Central memory CD8-positive, alpha-beta T cell (primary cell): ENCODE measurements at regions not wholly inside any gene's neighbourhood (a gene's known extent, or its start where the extent isn't known, plus 50 kb on each side); places are given as distances from the start of the nearest gene placed in this dataset.

ENCODE experiments used
- ATAC-seq: fragments of 150-1000 bp; cut with Tn5 transposase; replicated peaks from 2 replicates; pipeline ENCODE4 v1.10.0; 2022; ENCODE audit warnings: mild to moderate bottlenecking, moderate FRiP score, moderate number of reproducible peaks; ENCODE audit not compliant: poor library complexity, severe bottlenecking; ENCODE audit errors: extremely low read depth
- DNase-seq, 2 donors: peaks; one replicate each; pipeline ENCODE4 v3.0.0; 2021; ENCODE audit warnings: low spot score in 2 of 2
- H3K27ac Mint-ChIP-seq: one replicate; pipeline ENCODE4 v1.8.0; 2022; ENCODE audit warnings: low read depth, mild to moderate bottlenecking, moderate library complexity, mixed read lengths
- H3K27me3 Mint-ChIP-seq: one replicate; pipeline ENCODE4 v1.8.0; 2022; ENCODE audit warnings: mixed read lengths
- H3K36me3 Mint-ChIP-seq: one replicate; pipeline ENCODE4 v1.8.0; 2022; ENCODE audit warnings: mild to moderate bottlenecking, moderate library complexity, mixed read lengths; ENCODE audit not compliant: insufficient read depth
- H3K4me1 Mint-ChIP-seq: one replicate; pipeline ENCODE4 v1.8.0; 2022; ENCODE audit warnings: mixed read lengths
- H3K4me3 Mint-ChIP-seq: one replicate; pipeline ENCODE4 v1.8.0; 2022; ENCODE audit warnings: mild to moderate bottlenecking, moderate library complexity, mixed read lengths
- H3K9me3 Mint-ChIP-seq: one replicate; pipeline ENCODE4 v1.8.0; 2022; ENCODE audit warnings: mixed read lengths

DNA sequence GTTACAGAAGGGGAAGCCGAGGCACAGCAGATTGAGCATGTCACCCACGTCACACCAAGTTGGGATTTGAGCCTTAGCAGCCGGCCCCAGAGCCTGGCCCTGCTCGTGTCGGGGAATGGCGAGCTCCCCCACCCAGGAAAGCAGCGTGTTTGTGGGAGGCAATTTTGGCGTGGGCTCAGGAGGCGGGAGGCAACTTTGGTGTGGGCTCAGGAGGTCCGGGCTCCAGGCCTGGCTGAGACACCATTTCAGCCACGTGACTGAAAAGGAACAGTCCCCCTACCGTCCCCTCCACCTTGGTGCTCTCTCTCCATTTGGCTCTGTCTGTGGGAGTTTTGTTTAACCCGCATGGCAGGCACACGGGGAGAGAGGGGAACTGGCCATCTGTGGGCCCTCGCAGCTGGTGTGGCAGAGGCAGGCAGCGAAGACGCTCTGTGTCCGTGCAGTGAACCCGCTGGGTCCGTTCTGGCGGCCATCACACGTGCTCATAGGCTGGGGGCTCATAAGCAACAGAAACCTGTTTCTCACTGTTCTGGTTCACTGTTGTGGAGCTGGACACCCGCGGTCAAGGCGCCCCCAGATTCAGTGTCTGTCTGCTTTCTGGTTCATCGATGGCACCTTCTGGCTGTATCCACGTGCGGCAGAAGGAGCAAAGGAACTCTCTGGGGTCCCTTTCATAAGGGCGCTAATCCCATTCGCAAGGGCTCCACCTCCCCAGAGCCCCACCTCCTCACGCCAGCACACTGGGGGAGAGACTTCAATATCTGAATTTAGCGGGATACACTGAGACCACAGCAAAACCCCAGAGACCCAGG lies 110.2 kb downstream of the CRYAA start:
- DNase-seq = no peak
- Mint-ChIP-seq H3K4me1 (no peaks in the 10 kb centered on the region), H3K4me3 (no peak overlapping the region), H3K27ac (no peak overlapping the region), H3K9me3 (no peaks in the 10 kb centered on the region), H3K36me3 (peaks cover 3% of the 10 kb centered on the region), H3K27me3 (peaks cover 34% of the 10 kb centered on the region)
- no peak for ATAC-seq

DNA sequence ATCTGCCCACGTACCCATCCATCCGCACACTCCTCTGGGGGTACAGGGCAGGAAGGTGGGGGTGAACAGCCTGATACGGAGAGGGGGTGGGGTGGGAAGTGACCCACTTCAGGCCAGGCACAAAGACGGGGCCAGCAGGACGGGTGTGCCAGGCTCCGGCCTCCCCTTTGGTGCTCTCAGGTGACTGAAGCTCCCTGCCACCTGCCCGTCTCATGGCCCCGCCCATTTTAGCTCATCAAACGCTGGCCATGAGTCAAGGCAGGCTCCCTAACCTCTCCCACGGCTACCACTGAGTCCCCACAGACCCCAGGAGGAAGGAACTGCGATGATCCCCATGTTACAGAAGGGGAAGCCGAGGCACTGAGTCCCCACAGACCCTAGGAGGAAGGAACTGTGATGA lies 109.6 kb downstream of the CRYAA start:
- no peaks in the 10 kb centered on the region for H3K9me3 Mint-ChIP-seq

DNA sequence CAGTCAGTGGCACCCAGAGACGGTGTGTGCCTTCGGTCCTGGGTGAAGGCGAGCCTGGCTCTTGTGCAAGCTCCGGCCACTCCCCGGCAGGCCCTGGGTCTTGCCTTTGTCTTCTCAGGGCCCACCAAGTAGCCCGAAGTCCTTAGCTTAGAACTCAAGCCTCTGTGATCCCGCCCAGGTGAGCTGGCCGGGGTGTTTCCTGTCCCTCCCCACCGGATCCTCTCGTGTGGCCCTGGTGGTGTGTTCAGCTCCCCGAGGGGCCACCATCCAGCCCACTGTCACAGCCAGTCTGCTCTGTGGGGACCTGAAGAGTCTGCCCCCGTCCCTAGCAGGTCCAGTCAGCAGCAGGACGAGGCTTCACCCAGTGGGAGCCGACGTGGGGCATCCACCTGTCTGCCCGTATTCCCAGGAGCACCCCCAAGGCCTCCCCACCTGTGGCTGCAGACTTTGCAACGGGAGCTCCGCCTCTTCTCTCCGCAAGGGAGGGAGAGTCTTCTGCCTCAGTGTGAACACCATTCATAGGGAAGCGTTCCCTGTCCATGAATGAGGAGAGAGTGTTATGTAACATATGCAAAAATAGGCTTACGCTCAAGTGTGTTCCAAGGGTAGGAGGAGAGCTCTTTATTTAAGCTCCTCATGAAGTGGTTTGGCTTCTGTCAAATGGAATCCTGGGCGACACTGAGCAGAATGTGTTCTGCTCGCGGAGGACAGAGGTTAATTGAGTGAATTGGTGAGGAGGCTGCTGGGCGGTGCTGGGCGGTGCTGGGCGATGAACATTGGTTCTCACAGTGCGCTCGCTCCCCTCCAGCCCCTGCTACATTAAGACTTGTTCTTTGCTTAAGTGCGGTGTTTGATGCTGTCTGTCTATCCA lies 108.9 kb downstream of the CRYAA start:
- H3K27ac Mint-ChIP-seq = no peak overlapping the region
- no peaks in the 10 kb centered on the region for H3K9me3 Mint-ChIP-seq
- H3K4me1 Mint-ChIP-seq = no peaks in the 10 kb centered on the region
- peaks cover 3% of the 10 kb centered on the region for H3K36me3 Mint-ChIP-seq
- ATAC-seq (no peak), DNase-seq (no peak)
- no peak overlapping the region for H3K4me3 Mint-ChIP-seq
- peaks cover 37% of the 10 kb centered on the region for H3K27me3 Mint-ChIP-seq

More for the DNA sequence above, 109.6 kb downstream of the CRYAA start:
- H3K27me3 Mint-ChIP-seq = peaks cover 36% of the 10 kb centered on the region
- H3K4me1 Mint-ChIP-seq = no peaks in the 10 kb centered on the region
- H3K27ac Mint-ChIP-seq = no peak overlapping the region
- H3K4me3 Mint-ChIP-seq = no peak overlapping the region
- ATAC-seq = no peak
- H3K36me3 Mint-ChIP-seq = peaks cover 3% of the 10 kb centered on the region
- no peak for DNase-seq

DNA sequence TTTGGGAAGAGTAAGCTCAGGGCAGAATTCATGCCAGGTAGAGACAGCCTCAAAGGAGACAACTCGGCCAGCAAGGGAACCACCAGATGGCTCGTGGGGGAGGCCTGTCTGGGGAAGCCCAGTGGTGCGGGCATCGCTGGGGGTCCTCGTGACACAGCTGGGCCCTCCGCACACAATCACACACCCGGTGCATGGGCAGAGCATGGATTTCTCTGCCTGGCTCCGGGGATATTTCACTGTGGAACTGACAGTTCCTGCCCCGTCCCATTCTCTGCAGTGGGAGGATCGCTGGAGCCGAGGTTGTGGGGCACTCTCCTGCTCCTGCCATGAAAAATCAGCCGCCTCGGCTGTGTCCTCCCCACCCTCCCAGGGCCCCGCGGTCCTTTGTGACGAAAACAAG lies 108.0 kb downstream of the CRYAA start:
- Mint-ChIP-seq H3K36me3 (peaks cover 3% of the 10 kb centered on the region), H3K4me3 (no peak overlapping the region), H3K27me3 (peaks cover 46% of the 10 kb centered on the region), H3K9me3 (no peaks in the 10 kb centered on the region), H3K4me1 (no peaks in the 10 kb centered on the region), H3K27ac (no peak overlapping the region)
- no peak for DNase-seq
- ATAC-seq = no peak

DNA sequence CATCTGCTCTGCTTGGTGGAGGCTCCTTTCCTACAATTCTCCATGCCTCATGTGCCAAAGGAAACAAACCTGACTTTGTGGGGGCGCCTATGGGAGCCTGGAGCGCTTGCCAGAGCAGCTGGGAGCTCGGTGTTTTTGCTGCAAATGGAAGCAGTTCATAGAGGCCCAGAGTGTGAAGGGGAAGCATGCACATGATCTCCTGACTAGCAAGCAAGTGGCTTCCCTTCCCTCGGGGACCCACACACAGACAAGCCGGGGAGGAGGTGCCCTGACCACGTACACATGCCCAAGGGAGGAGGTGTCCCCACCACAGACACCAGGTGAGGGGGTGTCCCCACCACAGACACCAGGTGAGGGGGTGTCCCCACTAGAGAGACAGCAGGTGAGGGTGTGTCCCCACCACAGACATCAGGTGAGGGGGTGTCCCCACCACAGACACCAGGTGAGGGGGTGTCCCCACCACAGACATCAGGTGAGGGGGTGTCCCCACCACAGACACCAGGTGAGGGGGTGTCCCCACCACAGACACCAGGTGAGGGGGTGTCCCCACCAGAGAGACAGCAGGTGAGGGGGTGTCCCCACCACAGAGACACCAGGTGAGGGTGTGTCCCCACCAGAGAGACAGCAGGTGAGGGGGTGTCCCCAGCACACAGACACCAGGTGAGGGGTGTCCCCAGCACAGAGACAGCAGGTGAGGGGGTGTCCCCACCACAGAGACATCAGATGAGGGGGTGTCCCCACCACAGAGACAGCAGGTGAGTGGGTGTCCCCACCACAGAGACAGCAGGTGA lies 106.8 kb downstream of the CRYAA start:
- Mint-ChIP-seq H3K36me3 (peaks cover 3% of the 10 kb centered on the region), H3K27me3 (peaks cover 58% of the 10 kb centered on the region), H3K4me3 (no peak overlapping the region), H3K9me3 (no peaks in the 10 kb centered on the region), H3K4me1 (no peaks in the 10 kb centered on the region), H3K27ac (peak overlapping the region; percentile 70)
- ATAC-seq (no peak), DNase-seq (no peak)

DNA sequence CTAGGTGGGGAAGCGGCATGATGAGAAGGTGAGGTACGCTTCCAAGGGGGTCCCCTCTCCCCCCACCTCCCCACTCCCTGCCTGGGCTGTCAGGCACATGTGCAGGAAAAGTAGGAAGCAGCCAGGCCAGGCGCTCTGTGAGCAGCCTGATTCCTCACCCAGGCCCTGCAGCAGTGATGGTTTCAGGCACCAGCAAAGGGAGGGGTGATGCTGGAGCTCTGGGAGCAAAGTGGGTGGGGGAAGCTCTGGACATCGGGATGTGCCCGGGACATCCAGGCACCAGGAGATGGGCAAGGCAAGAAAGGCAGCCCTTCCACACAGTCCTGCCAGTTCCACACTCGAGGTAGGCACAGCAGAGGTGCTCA lies 106.1 kb downstream of the CRYAA start:
- no peak overlapping the region for H3K4me3 Mint-ChIP-seq
- ATAC-seq = no peak
- peaks cover 3% of the 10 kb centered on the region for H3K36me3 Mint-ChIP-seq
- no peak overlapping the region for H3K27ac Mint-ChIP-seq
- no peak for DNase-seq
- peaks cover 64% of the 10 kb centered on the region for H3K27me3 Mint-ChIP-seq
- no peaks in the 10 kb centered on the region for H3K9me3 Mint-ChIP-seq
- no peaks in the 10 kb centered on the region for H3K4me1 Mint-ChIP-seq

DNA sequence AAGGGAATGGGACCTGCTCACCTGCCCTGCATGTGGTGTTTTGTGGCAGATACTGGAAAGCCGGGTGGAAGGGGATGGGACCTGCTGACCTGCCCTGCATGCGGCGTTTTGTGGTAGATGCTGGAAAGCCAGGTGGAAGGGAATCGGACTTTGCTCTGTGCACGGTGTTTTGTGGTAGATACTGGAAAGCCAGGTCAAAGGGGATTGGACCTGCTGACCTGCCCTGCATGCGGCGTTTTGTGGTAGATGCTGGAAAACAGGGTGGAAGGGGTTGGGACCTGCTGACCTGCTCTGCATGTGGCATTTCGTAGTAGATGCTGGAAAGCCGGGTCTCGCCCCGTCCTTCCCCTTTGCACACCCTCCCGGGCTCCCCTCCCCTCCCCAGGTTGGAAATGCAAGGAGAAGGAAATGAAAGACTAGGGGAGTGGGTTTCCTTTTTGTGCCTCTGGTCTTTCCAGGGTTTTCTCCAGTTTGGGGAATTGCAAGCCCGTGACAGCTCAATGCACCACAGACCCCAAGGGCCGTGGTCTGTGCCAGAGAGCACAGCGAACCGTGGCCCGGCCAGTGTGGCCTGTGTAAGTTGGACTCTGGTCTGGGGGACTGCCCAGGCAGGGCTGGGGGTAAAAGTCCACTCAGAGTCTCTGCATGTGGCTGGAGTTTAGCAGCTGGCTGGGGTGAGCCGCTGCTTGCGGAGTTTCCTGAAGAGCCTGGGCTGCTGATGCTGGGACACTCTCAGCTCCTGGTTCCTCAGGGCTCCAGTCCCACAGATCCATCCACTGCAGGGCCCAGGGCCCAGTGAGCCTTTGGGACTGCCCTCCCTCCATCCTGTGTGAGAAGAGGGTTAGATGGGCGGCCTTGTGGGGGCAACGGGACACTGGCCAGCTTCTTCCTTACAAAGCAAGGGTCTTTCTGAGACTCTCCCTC lies 105.5 kb downstream of the CRYAA start:
- Mint-ChIP-seq H3K36me3 (peaks cover 3% of the 10 kb centered on the region), H3K27me3 (peaks cover 65% of the 10 kb centered on the region), H3K4me1 (no peaks in the 10 kb centered on the region), H3K4me3 (no peak overlapping the region), H3K9me3 (no peaks in the 10 kb centered on the region), H3K27ac (no peak overlapping the region)
- ATAC-seq = no peak
- DNase-seq = no peak

DNA sequence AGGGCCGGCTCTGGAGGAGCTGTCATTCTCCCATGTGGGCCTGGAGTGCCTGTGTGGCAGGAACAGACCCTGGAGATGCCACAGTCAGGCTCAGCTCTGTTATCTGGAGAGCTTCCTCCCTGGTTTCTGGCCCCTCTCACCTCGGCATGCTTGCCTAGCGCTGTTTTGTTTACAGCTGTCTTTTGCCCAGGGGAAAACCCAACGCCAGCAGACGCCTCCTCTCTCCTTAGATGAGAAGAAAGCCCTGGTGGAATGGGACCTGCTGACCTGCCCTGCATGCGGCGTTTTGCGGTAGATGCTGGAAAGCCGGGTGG lies 104.9 kb downstream of the CRYAA start:
- Mint-ChIP-seq H3K4me1 (no peaks in the 10 kb centered on the region), H3K27ac (no peak overlapping the region), H3K36me3 (peaks cover 3% of the 10 kb centered on the region), H3K4me3 (no peak overlapping the region), H3K9me3 (no peaks in the 10 kb centered on the region), H3K27me3 (peaks cover 65% of the 10 kb centered on the region)
- no peak for DNase-seq
- no peak for ATAC-seq

DNA sequence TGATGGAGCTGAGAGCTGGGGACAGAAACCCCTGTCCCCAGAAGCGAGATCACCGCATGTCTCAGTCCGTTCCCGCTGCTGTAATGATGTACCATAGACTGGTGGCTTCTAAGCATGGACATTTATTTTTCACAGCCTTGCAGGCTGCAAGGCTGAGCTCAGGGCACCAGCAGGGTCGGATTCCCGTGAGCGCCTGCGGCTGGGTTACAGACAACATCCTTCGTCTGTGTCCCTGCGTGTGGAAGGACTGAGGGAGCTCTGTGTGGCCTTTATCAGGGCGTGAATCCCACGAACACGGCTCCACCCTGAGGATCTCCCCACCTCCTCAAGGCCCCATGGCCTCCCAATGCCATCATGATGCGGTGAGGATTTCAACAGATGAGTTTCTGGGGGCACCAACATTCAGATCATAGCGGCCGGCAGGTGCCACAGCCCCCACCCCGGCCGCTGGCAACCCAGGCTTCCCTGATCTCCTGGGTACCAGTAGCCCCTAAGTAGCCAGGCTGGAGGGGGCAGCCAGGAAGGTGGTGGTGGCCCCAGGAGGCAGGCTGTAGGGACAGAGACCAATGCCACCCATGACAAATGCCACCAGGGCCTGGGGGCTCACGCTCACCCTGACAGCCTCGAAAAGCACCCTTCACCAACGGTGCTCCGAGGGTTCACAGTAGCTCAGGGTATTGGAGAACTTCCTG lies 104.4 kb downstream of the CRYAA start:
- H3K9me3 Mint-ChIP-seq = no peaks in the 10 kb centered on the region
- no peak for DNase-seq

DNA sequence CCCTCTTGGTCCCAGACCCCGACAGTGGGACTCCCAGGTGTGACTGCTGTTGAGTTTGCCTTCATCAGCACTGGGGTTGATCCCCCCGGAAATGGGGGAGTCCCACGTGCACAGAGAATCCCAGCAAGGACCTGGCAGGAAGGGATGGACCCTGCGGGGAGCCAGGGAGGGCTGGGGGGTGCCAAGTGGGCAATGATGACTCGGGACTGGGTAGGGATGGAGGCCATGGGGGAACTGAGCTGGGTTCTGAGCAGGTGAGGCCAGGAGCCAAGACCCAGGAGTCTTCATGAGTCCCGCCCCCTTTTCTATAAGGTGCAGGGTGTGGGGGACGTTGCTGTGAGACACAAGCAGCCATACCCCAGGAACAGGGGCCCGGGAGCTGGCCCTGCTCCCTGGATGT lies 103.8 kb downstream of the CRYAA start:
- DNase-seq (no peak), ATAC-seq (no peak)
- H3K9me3 Mint-ChIP-seq = no peaks in the 10 kb centered on the region
- no peaks in the 10 kb centered on the region for H3K4me1 Mint-ChIP-seq
- no peak overlapping the region for H3K4me3 Mint-ChIP-seq
- peaks cover 3% of the 10 kb centered on the region for H3K36me3 Mint-ChIP-seq
- no peak overlapping the region for H3K27ac Mint-ChIP-seq
- H3K27me3 Mint-ChIP-seq = peaks cover 59% of the 10 kb centered on the region

More for the DNA sequence above, 104.4 kb downstream of the CRYAA start:
- H3K4me1 Mint-ChIP-seq = no peaks in the 10 kb centered on the region
- H3K4me3 Mint-ChIP-seq = no peak overlapping the region
- peaks cover 3% of the 10 kb centered on the region for H3K36me3 Mint-ChIP-seq
- H3K27me3 Mint-ChIP-seq = peaks cover 64% of the 10 kb centered on the region
- H3K27ac Mint-ChIP-seq = no peak overlapping the region
- ATAC-seq = no peak

DNA sequence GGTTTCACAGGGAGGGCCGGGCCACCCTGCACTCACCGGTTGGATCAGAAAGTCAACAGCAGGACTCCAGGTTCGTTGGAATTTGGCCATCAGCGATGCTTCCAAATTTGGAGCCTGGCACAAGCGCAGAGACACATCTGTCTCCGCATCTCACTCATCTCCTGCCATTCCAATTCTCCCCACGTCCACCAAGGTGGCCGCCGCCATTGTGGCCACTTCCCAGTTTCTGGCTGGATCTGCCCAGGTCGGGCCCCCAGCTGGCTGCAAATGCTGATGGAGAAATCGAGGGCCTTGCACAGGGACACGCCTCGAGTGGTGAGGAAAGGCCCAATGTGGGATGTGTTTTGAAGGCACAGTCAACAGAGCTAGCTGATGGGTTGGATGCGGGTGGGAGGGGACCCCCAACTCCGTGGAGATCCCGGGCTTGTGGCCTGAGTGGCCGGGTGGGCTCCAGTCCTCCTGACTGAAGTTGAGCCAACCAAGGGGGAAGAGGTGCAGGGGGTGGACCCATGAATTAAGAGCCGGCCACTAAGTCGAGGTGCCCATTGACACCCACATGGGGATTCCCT lies 102.7 kb downstream of the CRYAA start:
- H3K4me3 Mint-ChIP-seq = no peak overlapping the region
- peaks cover 3% of the 10 kb centered on the region for H3K36me3 Mint-ChIP-seq
- H3K9me3 Mint-ChIP-seq = no peaks in the 10 kb centered on the region
- no peaks in the 10 kb centered on the region for H3K4me1 Mint-ChIP-seq
- no peak overlapping the region for H3K27ac Mint-ChIP-seq
- ATAC-seq (no peak), DNase-seq (no peak)
- H3K27me3 Mint-ChIP-seq = peaks cover 52% of the 10 kb centered on the region
